GM12864 (cell line): ENCODE measurements at regions not wholly inside any gene's neighbourhood (a gene's known extent, or its start where the extent isn't known, plus 50 kb on each side); places are given as distances from the start of the nearest gene placed in this dataset.

Source experiments
- DNase-seq: peaks from one replicate; pipeline ENCODE4 v3.0.0-alpha.2; 2011; ENCODE audit warnings: low read depth
- H3K4me3 ChIP-seq: 2 replicates; pipeline ENCODE4 v1.5.1; 2011; ENCODE audit warnings: mild to moderate bottlenecking, low read depth, low read length, control low read depth
- TF ChIP-seq, protein P1 (sequence below): IDR thresholded peaks from 2 replicates; pipeline ENCODE4 v1.5.1; 2011; ENCODE audit warnings: low read depth, mild to moderate bottlenecking, moderate library complexity, low read length, control low read depth, inconsistent platforms; ENCODE audit errors: missing control alignments

GRCh38 chr10:131635564-131636015 is 265.2 kb upstream of the PPP2R2D start:
- no peak overlapping the region for H3K4me3 ChIP-seq
- TF ChIP-seq, protein P1, sequence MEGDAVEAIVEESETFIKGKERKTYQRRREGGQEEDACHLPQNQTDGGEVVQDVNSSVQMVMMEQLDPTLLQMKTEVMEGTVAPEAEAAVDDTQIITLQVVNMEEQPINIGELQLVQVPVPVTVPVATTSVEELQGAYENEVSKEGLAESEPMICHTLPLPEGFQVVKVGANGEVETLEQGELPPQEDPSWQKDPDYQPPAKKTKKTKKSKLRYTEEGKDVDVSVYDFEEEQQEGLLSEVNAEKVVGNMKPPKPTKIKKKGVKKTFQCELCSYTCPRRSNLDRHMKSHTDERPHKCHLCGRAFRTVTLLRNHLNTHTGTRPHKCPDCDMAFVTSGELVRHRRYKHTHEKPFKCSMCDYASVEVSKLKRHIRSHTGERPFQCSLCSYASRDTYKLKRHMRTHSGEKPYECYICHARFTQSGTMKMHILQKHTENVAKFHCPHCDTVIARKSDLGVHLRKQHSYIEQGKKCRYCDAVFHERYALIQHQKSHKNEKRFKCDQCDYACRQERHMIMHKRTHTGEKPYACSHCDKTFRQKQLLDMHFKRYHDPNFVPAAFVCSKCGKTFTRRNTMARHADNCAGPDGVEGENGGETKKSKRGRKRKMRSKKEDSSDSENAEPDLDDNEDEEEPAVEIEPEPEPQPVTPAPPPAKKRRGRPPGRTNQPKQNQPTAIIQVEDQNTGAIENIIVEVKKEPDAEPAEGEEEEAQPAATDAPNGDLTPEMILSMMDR, result no peak
- DNase-seq, result no peak

DNA sequence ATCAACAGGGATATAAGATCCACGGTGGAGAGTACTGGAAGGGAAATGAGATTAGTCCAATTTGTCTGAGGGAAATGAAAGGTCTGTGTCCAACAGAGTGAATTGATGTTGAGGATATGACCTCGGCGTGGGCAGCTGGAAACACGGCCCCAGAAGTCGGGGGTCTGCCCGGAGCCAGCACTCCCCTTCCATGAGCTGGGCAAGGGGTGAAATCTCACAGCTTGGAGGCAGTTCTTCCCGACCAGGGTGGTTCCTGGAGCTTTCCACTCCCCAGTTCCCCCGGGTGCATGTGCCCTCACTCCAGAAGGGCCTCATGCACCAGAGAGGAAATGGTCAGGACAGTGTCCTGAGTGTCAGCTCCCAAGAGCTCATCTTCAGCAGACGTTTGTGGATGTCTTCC is 264.7 kb upstream of the PPP2R2D start:
- TF ChIP-seq, protein P1, result no peak
- no peak overlapping the region for H3K4me3 ChIP-seq
- DNase-seq, result no peak

- DNase-seq, result no peak
- TF ChIP-seq, protein P1, result no peak
Observed at GRCh38 chr10:131636841-131637724, 263.7 kb upstream of the PPP2R2D start.

GRCh38 chr10:131638049-131638879 is 262.5 kb upstream of the PPP2R2D start:
- no peak for DNase-seq
- TF ChIP-seq, protein P1, result no peak
- H3K4me3 ChIP-seq, result no peak overlapping the region

More at GRCh38 chr10:131636841-131637724, 263.7 kb upstream of the PPP2R2D start:
- H3K4me3 ChIP-seq, result no peak overlapping the region

DNA sequence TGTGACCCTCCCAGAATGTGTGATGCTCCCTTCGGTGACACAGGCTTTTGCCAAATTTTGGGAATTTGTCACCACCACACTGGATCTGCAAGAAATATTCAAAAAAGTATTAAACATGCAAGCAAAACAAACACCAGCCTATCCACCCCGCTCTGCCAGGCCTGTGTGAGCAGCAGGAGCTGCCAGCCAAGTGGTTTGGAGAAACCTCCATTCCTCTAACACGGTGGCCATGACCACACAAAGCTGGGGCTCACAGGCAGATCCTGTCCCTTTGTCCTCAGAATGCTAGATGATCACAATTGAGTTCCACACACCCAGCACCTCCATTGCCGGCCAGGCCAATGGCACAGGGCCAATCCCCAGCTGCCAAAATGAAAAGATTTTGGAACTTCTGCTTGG is 261.9 kb upstream of the PPP2R2D start:
- no peak for DNase-seq
- H3K4me3 ChIP-seq, result no peak overlapping the region
- TF ChIP-seq, protein P1, result no peak

GRCh38 chr10:131640045-131640644 is 260.7 kb upstream of the PPP2R2D start:
- DNase-seq, result no peak
- TF ChIP-seq, protein P1, result no peak
- no peak overlapping the region for H3K4me3 ChIP-seq
